ENCODE measurements at regions not wholly inside any gene's neighbourhood (a gene's known extent, or its start where the extent isn't known, plus 50 kb on each side); places are given as distances from the start of the nearest gene placed in this dataset.
"Not testable (repeated sequence)": the region's sequence is repeated elsewhere in the genome, so short reads cannot be mapped to it uniquely, and the experiment has no call there.

GRCh38 chr6:144690133-144690532, 405.0 kb downstream of the UTRN start:
- DNase-seq: peak; percentile 4

- no peak for DNase-seq
Observed at GRCh38 chr6:144690666-144691065, 405.5 kb downstream of the UTRN start.

- DNase-seq: not testable (repeated sequence)
Observed at GRCh38 chr6:144692050-144692449, 406.9 kb downstream of the UTRN start.

- no peak for DNase-seq
Observed at GRCh38 chr6:144695858-144696533, 410.9 kb downstream of the UTRN start.

- no peak for DNase-seq
Observed at GRCh38 chr6:144696610-144697368, 411.7 kb downstream of the UTRN start.

GRCh38 chr6:144697369-144697760, 412.2 kb downstream of the UTRN start:
- DNase-seq: no peak

- no peak for DNase-seq
Observed at GRCh38 chr6:144697801-144698200, 412.7 kb downstream of the UTRN start.

GRCh38 chr6:144702781-144703180, 417.6 kb downstream of the UTRN start:
- no peak for DNase-seq

- DNase-seq: no peak
Observed at GRCh38 chr6:144710207-144710606, 425.1 kb downstream of the UTRN start.

GRCh38 chr6:144711661-144712060, 426.5 kb downstream of the UTRN start:
- DNase-seq: no peak

- DNase-seq: no peak
Observed at GRCh38 chr6:144712541-144712940, 427.4 kb downstream of the UTRN start.

GRCh38 chr6:144714021-144714712, 429.0 kb downstream of the UTRN start:
- DNase-seq: no peak

- DNase-seq: no peak
Observed at GRCh38 chr6:144715344-144715743, 430.2 kb downstream of the UTRN start.

- no peak for DNase-seq
Observed at GRCh38 chr6:144718431-144718830, 433.3 kb downstream of the UTRN start.

GRCh38 chr6:144721232-144721631, 436.1 kb downstream of the UTRN start:
- no peak for DNase-seq

- no peak for DNase-seq
Observed at GRCh38 chr6:144722154-144722737, 437.1 kb downstream of the UTRN start.

- DNase-seq: no peak
Observed at GRCh38 chr6:144722925-144723324, 437.8 kb downstream of the UTRN start.

- DNase-seq: no peak
Observed at GRCh38 chr6:144723431-144723830, 438.3 kb downstream of the UTRN start.

- no peak for DNase-seq
Observed at GRCh38 chr6:144724818-144725217, 439.7 kb downstream of the UTRN start.

- no peak for DNase-seq
Observed at GRCh38 chr6:144725736-144726522, 440.8 kb downstream of the UTRN start.

GRCh38 chr6:144728804-144729203, 443.7 kb downstream of the UTRN start:
- DNase-seq: no peak

GRCh38 chr6:144729502-144729901, 444.4 kb downstream of the UTRN start:
- no peak for DNase-seq
